Stimulated activated CD8-positive, alpha-beta memory T cell treated with anti-CD3 and anti-CD28 coated beads, Interleukin-4, amount 100 ng/mL, for 4 hours (primary cell): ENCODE measurements at regions not wholly inside any gene's neighbourhood (a gene's known extent, or its start where the extent isn't known, plus 50 kb on each side); places are given as distances from the start of the nearest gene placed in this dataset.

Experiments
- DNase-seq, 2 donors: peaks; one replicate each; pipeline ENCODE4 v3.0.0-alpha.2; 2020; ENCODE audit warnings: low read depth in 2 of 2, low spot score in 1 of 2

DNA sequence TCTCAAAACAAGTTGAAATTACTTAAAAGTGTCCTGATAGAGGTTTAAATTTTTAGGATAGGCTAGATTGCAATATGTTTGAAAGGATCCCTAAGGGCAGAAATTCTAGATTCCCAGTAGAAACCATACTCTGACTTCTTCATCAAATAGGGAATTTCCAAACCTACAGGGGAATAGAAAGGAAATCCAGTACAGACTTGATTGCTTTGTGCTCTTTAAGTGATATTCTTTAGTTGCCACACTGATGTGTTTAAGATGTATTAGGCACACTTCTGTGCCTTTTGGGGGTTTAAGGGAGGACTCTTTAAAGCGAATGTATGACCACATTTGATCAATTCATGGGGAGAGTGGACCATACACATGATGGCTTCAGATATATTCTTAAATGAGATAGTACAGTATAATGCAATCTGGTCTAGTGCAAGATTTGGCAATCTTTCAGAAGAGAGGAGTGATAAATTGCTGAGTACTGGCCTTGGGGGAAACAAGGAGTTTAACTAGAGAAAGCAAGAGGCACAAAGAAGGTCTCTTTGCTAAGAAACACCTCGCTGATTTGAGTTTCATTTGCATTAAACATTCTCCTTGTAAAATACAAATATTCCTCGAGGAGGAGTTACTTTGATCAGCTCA, 268.8 kb upstream of the NR5A2 start:
- no peak for DNase-seq

DNA sequence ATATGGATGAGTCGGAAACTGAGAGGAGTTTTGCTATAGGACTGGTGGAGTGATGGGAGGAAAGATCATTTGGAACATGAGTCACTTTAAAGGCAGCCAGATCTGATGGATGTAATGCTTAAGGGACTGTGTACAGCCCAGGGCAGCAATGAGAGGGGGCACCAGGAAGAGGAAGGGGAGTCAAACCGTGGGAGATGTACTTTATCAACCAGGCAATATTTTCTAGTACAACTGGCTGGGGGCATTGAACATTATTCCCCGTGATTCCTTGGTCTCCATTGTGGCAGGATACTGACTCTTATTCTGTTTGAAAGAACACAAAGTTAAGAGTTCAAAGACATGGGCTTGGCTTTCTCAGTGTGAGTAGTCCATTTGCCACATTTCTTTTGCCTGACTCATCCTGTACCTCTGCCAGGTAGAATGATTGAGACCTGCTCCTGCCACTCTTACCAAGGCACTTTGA, 268.2 kb upstream of the NR5A2 start:
- no peak for DNase-seq

DNA sequence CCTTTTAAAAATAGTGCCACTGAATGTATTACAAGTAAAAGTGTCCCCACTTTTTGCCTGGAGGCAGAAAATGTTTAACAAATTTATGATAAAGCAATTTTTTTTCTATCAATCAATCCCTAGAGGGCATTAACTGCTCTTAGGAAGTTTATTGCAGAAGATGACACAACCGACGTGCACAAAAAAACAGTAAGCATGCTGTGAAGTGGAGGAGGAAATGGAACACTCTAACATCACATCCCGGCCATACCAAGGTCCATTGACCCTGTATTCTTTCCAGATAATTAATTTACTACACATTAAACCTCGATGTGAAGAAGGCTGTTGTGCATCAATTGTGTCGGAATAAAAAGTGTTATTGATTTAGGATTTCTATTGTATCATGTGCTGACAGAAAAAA, 264.9 kb upstream of the NR5A2 start:
- DNase-seq, result no peak

DNA sequence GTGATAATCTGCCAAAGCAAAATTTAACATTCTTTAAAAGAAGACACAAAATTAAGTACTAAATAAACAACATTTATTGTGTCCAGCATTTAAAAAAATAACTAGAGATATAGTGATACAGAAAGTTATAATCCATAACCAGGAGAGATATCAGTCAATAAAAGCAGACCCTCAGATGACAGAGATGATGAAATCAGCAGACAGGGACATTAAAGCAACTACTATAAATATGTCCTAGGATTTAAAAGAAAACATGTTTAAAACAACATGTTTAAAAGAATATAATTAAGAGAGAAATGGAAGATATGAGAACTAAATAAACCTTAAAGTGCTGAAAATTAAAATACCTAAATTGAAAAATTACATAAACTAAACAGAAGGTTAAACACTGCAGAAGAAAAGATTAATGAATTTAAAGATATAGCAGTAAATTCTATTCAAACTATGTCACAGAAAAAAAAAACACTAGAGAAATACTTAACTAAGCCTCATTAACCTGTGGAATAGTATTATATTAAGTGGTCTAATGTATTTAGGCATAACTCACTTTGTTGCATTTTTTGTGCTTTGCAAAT, 261.2 kb upstream of the NR5A2 start:
- no peak for DNase-seq

DNA sequence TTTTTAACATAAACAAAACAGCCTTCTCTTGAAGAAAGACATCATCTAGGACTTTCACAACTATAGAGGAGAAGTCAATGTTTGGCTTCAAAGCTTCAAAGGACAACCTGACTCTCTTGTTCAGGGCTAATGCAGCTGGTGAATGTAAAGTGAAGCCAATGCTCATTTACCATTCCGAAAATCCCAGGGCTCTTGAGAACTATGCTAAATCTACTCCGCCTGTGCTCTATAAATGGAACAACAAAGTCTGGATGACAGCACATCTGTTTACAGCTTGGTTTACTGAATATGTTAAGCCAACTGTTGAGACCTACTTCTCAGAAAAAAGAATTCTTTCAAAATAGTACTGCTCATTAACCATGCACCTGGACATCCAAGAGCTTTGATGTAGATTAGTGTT, 259.8 kb upstream of the NR5A2 start:
- DNase-seq, result no peak

DNA sequence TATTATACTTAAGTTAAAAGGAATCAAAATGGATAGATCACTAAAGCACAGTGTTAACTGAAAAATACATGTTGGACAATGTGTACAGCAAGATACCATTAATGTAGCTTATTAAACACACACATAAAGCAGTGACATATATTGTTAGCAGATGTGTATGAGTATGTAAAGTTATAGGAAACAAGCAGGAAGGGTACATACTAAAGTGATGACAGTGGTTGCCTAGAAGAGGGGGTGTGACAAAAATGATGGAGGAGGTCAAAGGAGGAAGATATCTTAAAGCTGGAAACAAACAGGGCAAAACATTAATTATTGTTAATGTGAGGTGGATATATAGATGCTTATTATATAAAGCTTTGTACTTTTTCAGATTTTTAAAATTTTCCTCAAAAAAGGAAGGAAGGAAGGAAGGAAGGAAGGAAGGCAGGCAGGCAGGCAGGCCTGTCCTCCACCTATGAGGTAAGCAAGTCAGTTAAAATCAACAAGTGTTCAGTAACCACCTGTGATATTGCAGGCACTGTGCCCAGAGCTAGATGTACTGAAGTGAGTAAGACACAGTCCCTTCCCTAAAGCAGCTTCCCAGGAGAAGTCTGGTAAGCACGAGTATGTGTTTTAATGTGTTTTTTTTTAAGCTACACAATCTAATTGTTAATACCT, 252.9 kb upstream of the NR5A2 start:
- no peak for DNase-seq

DNA sequence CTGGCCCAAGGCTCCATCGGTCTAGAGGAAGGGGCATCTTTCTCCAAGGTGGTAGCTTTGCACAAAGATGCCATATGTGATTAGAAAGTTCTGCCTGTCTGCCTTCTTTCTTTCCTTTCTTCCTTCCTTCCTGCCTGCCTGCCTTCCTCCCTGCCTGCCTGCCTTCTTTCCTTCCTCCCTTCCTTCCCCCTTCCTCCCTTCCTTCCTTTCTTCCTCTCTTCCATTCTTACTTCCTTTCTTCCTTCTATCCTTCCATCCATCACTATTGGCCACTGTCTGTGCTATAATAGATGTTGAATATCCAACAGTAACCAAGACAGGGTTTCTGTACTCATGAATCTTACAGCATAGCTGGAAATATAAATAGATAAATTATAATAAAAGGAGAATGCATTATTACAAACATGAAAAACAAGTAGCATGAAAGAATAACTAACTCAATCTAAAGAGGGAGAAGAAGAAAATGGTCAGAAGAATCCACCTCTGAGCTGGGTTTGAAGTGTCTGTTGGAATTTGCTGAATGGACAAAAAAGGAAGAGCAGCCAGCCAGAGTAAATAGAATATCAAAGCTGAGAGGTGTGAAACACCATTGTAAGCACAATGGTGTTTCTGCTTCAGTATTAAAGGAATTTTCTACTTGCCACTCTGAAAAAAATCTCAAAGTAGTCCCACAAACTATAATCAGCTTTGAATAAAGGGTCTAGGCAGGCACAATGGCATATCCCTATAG, 250.6 kb upstream of the NR5A2 start:
- DNase-seq, result no peak

DNA sequence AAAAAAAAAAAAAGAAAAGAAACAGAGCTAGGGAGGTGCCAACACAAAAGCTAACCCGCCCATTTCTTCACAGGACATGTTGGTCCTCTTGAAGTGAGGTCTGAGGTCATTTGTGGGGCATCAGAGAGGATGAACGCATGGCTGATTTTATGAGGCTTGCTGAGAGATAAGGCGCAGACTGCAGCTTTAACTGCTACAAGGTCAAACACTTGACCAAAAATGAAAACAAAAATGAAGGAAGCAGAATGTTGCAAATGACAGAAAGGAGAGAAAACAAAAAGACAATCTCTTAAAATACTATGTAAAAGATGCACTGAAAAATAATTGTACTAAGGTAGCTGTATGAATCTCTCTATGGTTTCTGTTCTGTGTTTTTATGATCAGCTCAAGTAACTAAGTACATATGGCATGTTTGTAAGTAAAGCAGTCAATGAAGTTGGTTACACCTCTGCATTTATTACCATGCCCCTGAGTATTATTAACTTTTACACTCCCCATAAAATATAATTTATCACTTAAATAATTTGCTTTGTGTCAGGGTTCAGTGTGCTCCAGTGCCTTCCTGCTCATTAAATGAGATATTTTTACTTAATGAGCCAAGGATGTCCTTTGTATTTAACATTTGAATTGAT, 249.1 kb upstream of the NR5A2 start:
- DNase-seq, result no peak

DNA sequence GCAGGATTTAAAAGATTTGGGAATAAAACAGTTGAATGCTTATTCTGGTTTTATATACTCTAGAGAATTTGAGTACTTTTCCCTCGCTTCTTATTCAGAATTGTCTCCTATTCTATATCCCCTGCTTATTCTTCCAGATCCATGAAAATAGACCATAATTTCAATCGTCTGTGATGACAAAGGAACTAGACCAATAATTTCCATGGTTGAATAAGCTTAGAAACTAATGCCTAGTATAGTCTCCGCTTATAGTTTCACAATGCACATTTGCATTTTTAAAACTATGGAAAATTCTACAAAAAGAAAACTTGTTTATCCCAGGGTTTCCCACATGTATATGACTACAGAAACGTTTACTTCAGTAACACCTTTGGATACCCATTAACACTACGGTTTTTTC, 247.4 kb upstream of the NR5A2 start:
- no peak for DNase-seq

DNA sequence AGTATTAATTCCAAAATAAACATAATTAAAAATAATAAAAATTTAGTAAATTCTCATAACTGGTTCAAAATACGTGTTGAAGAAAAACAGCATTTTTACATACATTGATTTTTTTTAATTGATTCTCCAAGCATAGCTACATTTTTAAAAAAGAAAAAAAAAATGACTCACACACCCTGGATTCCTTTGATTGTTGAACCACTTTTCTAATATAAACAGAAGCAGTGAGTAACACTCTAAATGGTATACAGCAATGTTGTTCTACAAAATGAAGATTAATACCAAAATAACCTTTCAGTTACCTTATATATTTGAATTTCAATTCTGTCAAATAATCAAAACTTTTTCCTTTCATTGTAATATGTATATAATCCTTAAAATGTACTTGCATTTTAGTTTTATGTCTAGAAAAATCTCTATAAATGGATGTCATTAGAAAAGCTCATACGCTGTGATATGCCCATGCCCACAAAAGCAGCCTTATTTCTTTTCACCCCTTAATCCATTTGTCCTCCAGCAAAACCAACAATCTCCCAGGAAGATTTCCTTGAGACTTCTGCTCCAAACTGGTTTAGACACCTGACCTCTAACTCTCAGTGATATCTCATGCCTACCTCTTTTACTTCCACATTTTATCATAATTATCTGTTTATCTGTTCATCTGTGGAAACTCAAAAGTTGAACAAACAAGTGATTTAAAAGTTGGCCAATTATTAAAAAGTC, 246.4 kb upstream of the NR5A2 start:
- no peak for DNase-seq

DNA sequence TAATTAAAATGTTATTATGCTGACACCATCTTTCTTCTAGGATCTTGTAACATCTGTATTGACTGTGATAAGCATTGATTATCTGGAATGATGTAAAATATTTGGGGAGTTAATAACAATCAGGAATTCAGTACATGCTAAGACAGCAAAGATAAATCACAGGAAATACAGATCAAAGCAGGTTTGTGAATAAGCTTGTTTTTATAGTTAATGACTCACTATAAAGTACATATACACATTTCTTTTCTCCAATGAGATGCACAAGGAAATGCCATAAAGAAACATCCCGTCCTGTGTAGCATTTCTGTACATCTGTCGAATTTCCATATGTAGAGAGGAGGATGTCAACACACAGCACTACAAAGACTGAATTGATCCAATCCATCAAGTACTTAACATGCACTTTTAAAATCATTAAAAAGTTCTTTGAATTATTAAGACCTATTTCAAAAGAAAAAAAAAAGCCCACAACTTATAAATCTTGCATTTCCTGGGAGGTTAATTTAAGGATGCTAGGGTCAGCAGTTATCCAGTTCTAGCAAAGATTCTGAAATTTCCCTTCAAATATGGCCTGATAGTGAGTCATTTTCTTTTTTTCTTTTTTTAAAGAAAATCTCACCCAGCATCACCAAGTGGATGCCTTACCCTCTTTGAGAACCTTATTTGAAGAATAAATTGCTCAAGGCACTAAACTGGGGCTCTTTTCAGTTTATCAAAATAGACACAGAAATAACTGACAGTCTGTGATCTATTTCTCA, 243.2 kb upstream of the NR5A2 start:
- DNase-seq, result no peak

DNA sequence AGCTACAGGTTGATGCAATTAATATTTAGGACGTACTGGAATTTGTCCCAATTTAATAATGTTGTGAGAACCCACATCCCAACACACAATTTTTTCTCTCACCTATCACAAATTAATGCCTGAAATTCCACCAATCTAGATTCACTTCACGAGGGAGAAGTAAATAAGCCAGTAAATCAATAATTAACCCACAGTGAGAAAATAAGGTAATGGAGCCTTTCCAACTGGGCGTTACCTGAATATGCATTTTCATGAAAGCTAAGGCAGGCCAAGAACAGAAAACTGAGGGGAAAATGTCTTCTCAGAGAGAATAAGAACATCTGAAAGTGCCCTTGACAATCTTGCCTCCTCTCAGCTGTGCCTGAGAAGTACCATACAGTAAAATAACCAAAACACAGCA, 240.8 kb upstream of the NR5A2 start:
- DNase-seq, result no peak

DNA sequence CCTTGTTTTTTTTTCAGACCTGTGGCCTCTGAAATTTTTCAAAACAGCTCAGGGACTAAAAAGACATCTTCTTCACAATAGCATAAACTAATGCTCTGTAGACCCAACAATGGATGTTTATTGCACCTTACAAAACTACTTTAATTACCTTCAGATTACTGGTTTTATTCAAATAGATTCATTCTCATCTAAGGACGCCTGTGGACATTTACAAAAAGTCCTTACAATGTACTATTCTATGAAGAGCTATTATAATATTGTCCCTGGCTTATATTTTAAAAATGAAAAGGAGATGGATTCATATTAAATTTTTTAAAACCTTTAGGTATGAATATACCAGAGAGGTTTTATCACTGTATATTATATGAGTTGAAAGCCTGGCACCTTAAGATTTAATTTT, 238.4 kb upstream of the NR5A2 start:
- no peak for DNase-seq

DNA sequence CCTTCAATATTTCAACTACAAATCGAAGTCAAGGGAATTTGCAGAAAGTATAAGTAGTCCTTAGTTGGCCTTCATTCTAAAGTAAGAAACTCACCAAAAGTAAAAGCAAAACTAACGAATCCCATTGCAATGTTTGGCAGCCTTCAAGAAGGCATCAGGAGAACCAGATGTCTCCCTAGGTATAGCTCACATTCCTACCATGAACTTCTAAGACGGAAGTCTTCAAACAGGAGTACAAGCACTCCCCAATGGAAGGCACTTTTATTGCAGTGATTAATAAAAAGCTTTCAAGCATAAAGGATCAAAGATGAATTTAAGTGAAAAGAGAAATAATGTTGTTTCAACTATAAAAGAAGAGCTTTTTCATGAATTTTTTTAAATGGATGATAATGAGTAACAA, 236.0 kb upstream of the NR5A2 start:
- DNase-seq, result no peak

DNA sequence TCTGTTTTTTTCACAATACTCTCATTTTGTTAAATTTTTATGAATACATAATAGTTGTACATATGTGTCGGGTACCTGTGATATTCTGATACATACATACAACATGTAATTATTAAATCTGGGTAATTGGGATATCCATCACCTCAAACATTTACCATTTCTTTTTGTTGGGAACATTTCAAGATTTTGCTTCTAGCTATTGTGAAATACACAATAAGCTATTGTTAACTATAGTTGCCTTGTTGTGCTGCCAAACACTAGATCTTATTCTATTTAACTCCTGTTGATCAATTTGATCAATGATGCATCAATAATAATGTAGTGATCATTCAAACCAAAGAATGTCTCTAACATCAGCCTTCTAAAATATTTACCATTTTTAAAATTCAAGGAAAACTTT, 234.6 kb upstream of the NR5A2 start:
- DNase-seq, result no peak

DNA sequence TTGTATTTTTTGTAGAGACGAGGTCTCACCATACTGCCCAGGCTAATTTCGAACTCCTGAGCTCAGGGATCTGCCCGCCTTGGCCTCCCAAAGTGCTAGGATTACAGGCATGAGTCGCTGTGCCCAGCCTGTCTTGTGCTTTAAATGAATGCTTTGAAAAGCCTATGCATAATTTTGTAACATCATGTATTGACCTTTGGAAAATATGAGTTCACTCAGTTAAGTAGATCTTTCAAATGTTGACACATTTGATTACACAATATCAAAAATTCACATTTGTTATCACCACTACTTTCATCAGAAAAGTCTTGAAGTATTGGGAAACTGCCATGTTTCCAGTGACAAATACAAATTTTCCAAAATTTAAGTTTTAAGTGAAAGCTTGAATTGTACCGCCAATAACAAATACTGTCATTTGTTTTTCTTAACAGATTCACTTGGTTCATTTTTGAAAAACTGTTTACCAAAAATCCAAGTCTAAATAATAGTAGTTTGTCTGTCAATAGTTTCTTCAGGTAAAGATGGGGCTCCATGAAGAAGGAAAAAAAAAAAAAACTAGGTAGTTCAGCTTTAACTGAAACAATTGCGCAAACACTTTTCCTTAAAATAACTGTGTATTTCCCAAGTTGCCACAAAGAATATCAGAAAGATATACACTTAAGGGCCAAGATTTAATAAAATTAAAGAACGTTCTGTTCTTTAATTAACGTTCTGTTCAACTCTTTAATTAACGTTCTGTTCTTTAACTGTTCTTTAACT, 233.2 kb upstream of the NR5A2 start:
- no peak for DNase-seq

DNA sequence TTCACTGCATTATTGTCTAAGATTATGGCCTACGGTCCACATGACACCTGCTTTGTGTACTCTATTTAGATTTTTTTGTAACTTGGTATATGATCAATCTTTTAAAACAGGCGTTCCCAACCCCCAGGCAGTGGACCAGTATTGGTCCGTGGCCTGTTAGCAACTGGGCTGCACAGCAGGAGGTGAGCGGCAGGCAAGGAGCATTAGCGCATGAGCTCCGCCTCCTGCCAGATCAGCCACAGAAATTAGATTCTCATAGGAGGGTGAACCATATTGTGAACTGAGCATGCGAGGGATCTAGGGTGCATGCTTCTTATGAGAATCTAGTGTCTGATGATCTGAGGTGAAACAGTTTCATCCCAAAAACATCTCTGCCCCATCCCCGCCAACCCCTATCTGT, 228.4 kb upstream of the NR5A2 start:
- no peak for DNase-seq

DNA sequence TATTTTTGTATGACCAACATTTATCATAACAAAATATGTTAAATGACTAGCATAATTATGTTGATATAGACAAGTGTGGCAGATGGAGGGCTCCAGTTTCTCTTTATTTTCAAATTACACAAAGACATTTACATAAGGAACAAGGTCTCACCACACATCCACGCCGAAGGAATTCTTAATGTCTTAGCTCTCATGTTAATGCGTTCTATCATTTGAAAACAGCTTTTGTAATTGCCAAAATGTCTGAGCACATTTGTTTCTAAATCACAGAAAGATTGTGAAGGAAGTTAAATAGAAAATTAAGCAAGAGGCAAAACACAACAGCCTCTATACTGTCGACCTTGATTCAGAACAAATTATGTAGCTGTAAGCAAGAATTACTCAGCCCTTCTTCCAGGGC, 223.0 kb upstream of the NR5A2 start:
- DNase-seq, result no peak

DNA sequence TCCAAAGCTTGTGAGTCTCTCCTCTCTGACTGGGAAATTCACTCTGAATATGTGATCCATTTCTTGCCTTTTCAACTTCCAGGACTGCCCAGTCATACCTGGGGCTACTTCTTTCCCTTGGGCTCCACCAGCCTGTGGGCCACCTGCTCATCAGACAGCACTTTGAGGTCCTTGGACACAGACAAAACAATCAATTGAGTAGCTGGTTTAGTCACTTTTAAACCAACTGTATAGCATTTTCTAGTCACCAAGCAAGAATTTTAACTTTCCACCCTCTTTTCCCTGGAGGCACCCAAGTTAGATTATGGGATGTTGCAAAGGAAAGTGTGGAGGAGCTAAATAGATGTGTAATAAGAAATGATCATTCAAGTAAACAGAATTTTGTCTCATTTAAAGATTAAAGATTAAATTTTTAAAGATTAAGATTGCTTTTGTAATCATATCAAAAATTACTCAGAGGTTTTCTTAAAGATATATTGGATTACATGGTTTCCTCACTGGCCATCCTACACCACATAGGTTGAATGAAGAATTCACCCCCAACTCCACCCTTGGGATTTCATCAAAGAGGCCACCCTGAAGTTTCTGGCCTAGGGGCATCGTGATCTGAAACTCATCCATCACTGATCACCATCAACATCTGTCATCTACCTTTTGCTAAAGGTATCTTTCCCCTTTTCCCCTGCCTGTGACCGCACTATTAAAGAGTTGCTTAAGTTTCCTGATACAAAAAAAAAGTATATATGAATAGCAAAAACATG, 219.2 kb upstream of the NR5A2 start:
- DNase-seq, result no peak
